ENCODE measurements at regions not wholly inside any gene's neighbourhood (a gene's known extent, or its start where the extent isn't known, plus 50 kb on each side); places are given as distances from the start of the nearest gene placed in this dataset.
A peak's percentile ranks its signal among the peaks of the same experiment; 100 is the strongest.
"Not testable (repeated sequence)": the region's sequence is repeated elsewhere in the genome, so short reads cannot be mapped to it uniquely, and the experiment has no call there.

GRCh38 chr16:82302042-82302727, 132.2 kb upstream of the MPHOSPH6 start:
- DNase-seq (ENCODE audit: low read depth in 2 of 2, low spot score in 1 of 2): no peak

- no peak for DNase-seq (ENCODE audit: low read depth in 2 of 2, low spot score in 1 of 2)
Observed at GRCh38 chr16:82301146-82301755, 131.2 kb upstream of the MPHOSPH6 start.

- no peak for DNase-seq (ENCODE audit: low read depth in 2 of 2, low spot score in 1 of 2)
Observed at GRCh38 chr16:82300374-82300951, 130.4 kb upstream of the MPHOSPH6 start.

- DNase-seq (ENCODE audit: low read depth in 2 of 2, low spot score in 1 of 2): no peak
Observed at GRCh38 chr16:82298472-82298871, 128.4 kb upstream of the MPHOSPH6 start.

- DNase-seq (ENCODE audit: low read depth in 2 of 2, low spot score in 1 of 2): no peak
Observed at GRCh38 chr16:82295290-82296201, 125.5 kb upstream of the MPHOSPH6 start.

- no peak for DNase-seq (ENCODE audit: low read depth in 2 of 2, low spot score in 1 of 2)
Observed at GRCh38 chr16:82293671-82294070, 123.6 kb upstream of the MPHOSPH6 start.

- no peak for DNase-seq (ENCODE audit: low read depth in 2 of 2, low spot score in 1 of 2)
Observed at GRCh38 chr16:82287937-82288336, 117.9 kb upstream of the MPHOSPH6 start.

GRCh38 chr16:82282662-82283061, 112.6 kb upstream of the MPHOSPH6 start:
- no peak for DNase-seq (ENCODE audit: low read depth in 2 of 2, low spot score in 1 of 2)

- DNase-seq (ENCODE audit: low read depth in 2 of 2, low spot score in 1 of 2): no peak
Observed at GRCh38 chr16:82281544-82281943, 111.5 kb upstream of the MPHOSPH6 start.

GRCh38 chr16:82280867-82281266, 110.8 kb upstream of the MPHOSPH6 start:
- no peak for DNase-seq (ENCODE audit: low read depth in 2 of 2, low spot score in 1 of 2)

- not testable (repeated sequence) for DNase-seq (ENCODE audit: low read depth in 2 of 2, low spot score in 1 of 2)
Observed at GRCh38 chr16:82275349-82275748, 105.3 kb upstream of the MPHOSPH6 start.

GRCh38 chr16:82271636-82272035, 101.6 kb upstream of the MPHOSPH6 start:
- DNase-seq (ENCODE audit: low read depth in 2 of 2, low spot score in 1 of 2): no peak

- DNase-seq (ENCODE audit: low read depth in 2 of 2, low spot score in 1 of 2): not testable (repeated sequence)
Observed at GRCh38 chr16:82267675-82268074, 97.7 kb upstream of the MPHOSPH6 start.

GRCh38 chr16:82265809-82266208, 95.8 kb upstream of the MPHOSPH6 start:
- no peak for DNase-seq (ENCODE audit: low read depth in 2 of 2, low spot score in 1 of 2)

- no peak for DNase-seq (ENCODE audit: low read depth in 2 of 2, low spot score in 1 of 2)
Observed at GRCh38 chr16:82264756-82265155, 94.7 kb upstream of the MPHOSPH6 start.

- DNase-seq (ENCODE audit: low read depth in 2 of 2, low spot score in 1 of 2): peak; percentile 3 to 25
Observed at GRCh38 chr16:82263521-82264143, 93.6 kb upstream of the MPHOSPH6 start.

GRCh38 chr16:82262244-82262643, 92.2 kb upstream of the MPHOSPH6 start:
- DNase-seq (ENCODE audit: low read depth in 2 of 2, low spot score in 1 of 2): no peak

GRCh38 chr16:82260212-82260795, 90.3 kb upstream of the MPHOSPH6 start:
- DNase-seq (ENCODE audit: low read depth in 2 of 2, low spot score in 1 of 2): no peak

- no peak for DNase-seq (ENCODE audit: low read depth in 2 of 2, low spot score in 1 of 2)
Observed at GRCh38 chr16:82259731-82260130, 89.7 kb upstream of the MPHOSPH6 start.

GRCh38 chr16:82257990-82258389, 88.0 kb upstream of the MPHOSPH6 start:
- no peak for DNase-seq (ENCODE audit: low read depth in 2 of 2, low spot score in 1 of 2)

GRCh38 chr16:82252582-82252981, 82.6 kb upstream of the MPHOSPH6 start:
- DNase-seq (ENCODE audit: low read depth in 2 of 2, low spot score in 1 of 2): no peak
